ENCODE measurements at regions not wholly inside any gene's neighbourhood (a gene's known extent, or its start where the extent isn't known, plus 50 kb on each side); places are given as distances from the start of the nearest gene placed in this dataset.

GRCh38 chr6:138011413-138011812, 95.8 kb downstream of the PERP start:
- DNase-seq, result no peak

- no peak for DNase-seq
Observed at GRCh38 chr6:138012682-138013081, 94.5 kb downstream of the PERP start.

- no peak for DNase-seq
Observed at GRCh38 chr6:138013959-138014358, 93.3 kb downstream of the PERP start.

GRCh38 chr6:138017166-138017757, 90.0 kb downstream of the PERP start:
- DNase-seq, result no peak

- no peak for DNase-seq
Observed at GRCh38 chr6:138018297-138018696, 88.9 kb downstream of the PERP start.

- no peak for DNase-seq
Observed at GRCh38 chr6:138025528-138025978, 81.7 kb downstream of the PERP start.

GRCh38 chr6:138026342-138026741, 80.9 kb downstream of the PERP start:
- no peak for DNase-seq

- DNase-seq, result no peak
Observed at GRCh38 chr6:138028893-138029292, 78.3 kb downstream of the PERP start.

- DNase-seq, result no peak
Observed at GRCh38 chr6:138030872-138031271, 76.3 kb downstream of the PERP start.

- DNase-seq, result no peak
Observed at GRCh38 chr6:138031417-138031816, 75.8 kb downstream of the PERP start.

- DNase-seq, result no peak
Observed at GRCh38 chr6:138031850-138032249, 75.4 kb downstream of the PERP start.

GRCh38 chr6:138032571-138032970, 74.6 kb downstream of the PERP start:
- no peak for DNase-seq

GRCh38 chr6:138034229-138034628, 73.0 kb downstream of the PERP start:
- DNase-seq, result no peak

- no peak for DNase-seq
Observed at GRCh38 chr6:138035070-138035469, 72.1 kb downstream of the PERP start.

GRCh38 chr6:138036111-138036510, 71.1 kb downstream of the PERP start:
- DNase-seq, result no peak

- DNase-seq, result no peak
Observed at GRCh38 chr6:138037009-138037504, 70.2 kb downstream of the PERP start.

- DNase-seq, result no peak
Observed at GRCh38 chr6:138038142-138038870, 68.9 kb downstream of the PERP start.

All from effector CD8-positive, alpha-beta T cell (primary cell).